Ecto neural progenitor cell (in vitro differentiated cells): ENCODE measurements at regions not wholly inside any gene's neighbourhood (a gene's known extent, or its start where the extent isn't known, plus 50 kb on each side); places are given as distances from the start of the nearest gene placed in this dataset.
"Not testable (repeated sequence)": the region's sequence is repeated elsewhere in the genome, so short reads cannot be mapped to it uniquely, and the experiment has no call there.

ENCODE experiments used
- DNase-seq: peaks from one replicate; pipeline ENCODE4 v3.0.0-alpha.2; 2018; ENCODE audit warnings: low spot score

DNA sequence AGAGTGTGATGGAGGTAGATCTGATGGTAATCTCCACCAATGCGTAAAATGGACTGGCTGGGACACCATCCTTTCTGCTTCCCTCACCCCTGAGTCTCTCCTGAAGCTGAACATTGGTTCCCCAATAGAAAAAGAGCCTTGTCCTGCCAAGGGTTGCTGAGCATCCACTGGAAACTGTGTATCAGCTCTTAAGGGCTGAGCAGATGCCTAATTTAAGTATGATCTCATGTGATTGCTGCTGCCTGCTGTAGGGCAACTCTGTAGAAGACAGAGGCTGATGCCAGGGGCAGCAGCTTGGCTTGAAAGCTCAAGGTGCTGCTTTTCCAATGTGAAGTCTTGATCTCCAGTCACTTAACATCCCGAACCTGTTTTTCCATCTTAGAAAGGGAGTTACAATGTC is 310.3 kb upstream of the CCL2 start:
- no peak for DNase-seq

DNA sequence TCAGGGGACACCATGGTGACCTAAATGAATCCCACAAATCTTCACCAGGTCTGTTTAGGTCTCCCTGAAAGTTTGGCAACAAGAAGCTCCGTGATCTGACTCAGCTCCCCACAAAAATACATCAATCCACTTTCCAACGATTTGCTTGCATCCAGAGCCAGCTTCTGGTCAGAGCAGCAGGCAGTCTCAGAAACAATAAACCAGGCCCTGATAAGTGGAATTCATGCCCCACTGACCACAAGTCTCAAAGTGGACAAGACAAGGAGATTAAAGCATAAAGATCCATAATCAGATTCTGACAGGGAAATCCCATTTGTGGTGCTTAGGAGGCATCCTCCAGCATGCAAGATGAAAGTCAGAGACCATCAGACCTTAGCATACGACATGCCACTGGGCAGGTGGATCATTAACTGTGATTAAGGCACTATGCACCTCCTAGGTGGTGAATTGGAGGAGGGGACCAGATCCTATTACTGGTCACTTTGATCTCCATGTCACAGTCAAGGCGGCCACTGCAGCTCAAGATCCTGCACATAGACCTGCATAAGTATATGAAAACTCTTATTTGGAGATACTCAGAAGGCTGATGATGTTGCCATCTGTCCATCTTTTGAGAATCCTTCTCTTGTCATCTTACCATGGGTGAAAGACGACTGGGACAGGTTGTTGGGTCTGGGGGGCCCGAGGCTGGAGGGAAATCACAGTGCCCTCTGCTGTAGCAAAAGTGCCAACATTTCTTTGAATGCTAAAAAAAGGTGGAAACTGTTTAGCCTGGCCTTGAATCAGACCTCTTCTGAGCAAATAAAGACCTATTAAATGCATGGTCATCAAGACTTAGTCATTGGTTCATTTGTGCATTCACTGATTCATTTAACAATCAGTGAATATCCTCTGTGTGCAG is 309.2 kb upstream of the CCL2 start:
- DNase-seq, result peak; percentile 47

DNA sequence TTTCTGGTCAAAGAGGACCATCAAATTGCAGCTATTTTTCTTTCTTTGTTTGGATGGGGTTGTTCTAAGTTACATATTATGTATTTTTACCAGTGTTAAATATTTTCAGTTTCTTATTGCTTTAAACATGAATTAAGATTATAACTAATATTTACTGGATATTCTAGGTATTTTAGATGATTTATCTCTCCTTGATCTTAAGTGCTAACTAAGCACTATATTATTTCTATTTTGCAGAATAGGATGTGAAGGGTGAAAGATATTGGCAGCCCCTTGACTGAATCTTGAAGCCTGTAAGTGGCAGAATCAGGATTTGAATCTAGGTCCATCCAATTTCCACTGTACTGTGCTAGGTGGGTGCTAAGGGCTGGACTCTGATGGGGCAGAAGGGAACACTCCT is 307.3 kb upstream of the CCL2 start:
- no peak for DNase-seq

DNA sequence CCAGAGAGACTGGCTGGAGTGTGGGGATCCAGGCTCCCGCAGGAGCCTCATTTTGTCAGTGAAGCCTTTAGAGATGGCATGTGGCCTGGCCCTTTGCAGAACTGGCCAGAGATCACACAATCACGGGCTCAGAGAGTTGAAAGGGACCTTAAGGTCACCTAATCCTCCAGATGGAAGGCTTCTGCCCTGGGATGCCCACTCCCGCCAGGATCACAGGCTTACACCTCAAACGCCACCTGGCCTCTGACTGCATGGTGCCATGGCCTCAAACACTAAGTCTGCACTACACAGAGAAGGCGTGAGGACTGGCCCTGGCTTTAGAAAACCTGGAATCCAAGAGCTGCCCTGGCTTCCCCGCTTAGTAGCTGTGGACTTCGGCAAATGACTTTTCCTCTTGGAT is 306.8 kb upstream of the CCL2 start:
- no peak for DNase-seq

DNA sequence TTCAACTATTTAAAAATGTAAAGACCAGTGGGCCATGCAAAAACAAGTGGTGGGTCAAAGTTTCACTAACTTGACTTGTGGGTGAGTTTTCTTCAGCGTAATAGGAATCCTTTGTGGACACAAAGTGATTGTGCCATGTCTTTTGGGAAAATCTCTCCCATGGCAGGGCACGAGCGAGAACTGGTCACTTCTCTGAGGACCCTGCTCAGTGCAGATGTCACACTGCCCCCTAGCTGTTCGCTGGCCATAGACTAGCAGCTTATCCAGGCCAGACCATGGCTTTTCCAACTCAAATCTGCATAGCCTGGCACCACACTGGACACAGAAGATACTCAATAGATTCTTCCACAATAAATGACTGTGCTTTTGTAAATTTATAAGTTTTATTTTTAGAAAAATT is 306.0 kb upstream of the CCL2 start:
- peak; percentile 75 for DNase-seq

DNA sequence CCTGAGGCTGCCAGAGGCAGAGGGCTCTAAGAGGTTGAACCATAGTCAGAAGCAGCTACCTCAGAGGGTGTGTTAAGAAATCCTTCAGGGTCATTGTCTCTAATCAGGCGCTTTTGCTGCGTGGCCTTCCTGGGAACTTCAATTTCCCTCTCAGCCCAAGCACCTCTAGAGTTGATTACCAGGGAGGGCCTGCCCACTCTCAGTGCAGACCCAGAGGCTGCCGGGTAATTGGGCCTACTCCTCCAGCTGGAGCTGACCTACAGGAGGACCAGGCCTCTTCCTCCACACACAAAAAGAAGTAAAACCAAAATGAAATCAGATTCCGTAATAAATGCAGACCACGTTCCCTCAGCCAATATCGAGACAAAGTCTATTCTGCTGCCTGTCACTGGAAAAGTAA is 305.0 kb upstream of the CCL2 start:
- no peak for DNase-seq

DNA sequence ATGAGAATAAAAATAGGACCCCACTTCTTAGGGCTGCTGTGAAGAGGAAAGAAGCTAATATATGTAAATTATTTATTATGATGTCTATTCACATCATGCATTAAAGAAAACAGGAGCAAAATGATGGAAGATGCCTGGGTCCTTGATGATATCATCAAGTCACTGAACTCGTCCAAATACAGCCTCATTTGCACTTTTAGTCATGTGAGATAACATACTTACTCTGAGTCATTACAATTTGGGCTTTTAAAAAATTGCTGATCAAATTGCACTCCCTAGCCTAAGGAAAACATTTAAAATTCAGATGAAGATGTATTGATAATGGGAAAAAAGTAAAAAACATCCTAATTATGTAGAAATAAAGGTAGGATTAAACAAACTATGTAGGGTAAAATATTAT is 302.7 kb upstream of the CCL2 start:
- no peak for DNase-seq

DNA sequence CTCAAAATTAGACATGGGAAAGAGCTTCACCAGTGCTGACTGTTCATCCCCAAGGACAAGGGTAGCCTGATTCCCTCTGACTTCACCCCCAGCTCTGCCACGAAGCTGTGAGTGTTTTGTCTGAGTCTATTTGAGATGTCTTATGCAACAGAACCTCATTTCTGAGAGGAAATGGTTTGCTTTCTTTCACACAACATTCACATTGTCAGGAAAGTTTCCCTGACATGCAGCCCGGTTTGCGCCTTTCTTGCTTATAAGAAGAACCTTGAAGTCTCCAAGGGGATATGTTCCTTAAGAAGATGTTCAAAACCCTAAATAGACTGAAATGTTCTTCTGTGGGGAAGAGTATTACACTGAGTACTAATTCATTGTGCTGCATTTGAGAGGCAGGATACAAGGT is 300.5 kb upstream of the CCL2 start:
- no peak for DNase-seq

DNA sequence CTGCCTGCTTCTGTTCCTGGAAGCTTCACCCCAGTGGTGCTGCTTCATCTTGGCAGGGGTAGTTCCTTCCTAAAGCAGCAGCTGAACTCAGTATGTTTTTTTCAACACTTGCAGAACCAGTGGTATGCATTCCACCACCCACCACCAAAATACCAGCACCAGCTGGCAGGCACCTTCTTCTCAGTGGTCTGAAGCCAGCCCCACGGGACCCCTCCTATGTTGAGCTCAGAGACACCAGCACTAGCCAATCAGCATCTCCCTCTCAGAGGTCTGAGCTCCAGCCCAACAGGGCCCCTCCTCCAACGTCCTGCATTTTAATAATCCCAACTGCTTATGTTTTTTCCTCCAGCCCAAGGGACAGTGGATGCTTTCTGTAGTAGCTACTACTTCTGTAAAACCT is 299.6 kb upstream of the CCL2 start:
- DNase-seq, result no peak

DNA sequence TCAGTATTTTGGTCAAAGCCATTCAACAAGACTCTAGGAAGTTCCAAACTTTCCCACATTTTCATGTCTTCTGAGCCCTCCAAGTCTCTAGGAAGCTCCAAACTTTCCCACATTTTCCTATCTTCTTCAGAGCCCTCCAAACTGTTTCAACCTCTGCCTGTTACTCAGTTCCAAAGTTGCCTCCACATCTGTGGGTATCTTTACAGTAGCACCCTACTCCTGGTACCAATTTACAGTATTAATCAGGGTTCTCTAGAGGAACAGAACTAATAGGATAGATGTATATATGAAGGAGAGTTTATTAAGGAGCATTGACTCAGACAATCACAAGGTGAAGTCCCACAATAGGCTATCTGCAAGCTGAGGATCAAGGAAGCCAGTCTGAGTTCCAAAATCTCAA is 296.0 kb upstream of the CCL2 start:
- not testable (repeated sequence) for DNase-seq

DNA sequence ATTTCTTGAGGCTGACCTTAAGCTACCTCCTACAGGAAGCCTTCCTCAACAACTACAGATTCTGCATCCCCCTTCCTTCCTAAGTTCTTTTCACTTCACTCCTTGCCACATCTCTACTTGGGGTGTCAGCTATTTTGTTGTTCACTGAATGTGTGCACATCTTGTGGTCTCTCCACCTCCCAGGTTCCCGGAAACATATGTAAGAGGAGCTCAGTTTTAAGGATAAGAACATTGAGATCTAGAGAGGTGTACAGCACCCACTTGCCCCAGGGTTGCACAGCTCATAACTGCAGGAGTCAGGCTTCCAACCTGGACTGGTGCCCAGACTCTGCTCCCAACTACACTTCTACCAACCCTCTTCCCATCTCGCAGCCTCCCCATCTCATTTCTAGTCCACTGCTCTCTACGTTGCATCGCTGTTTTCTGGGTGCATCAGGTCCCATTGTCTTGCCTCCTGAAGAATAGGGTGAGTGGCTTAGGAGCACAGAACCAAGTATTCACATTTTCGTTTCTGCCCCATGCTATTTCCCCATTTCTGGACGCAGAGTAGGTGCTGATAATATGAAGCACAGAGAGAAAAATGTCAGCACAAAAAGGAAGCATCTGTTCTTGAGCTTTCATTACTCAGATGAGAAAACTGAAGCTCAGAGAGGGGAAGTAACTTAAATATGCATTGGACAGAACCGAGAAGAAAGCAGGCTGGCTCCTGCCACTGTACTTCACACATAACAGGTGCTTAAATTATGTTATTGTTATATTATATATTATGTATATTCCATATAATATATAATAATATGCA is 292.0 kb upstream of the CCL2 start:
- DNase-seq, result no peak

DNA sequence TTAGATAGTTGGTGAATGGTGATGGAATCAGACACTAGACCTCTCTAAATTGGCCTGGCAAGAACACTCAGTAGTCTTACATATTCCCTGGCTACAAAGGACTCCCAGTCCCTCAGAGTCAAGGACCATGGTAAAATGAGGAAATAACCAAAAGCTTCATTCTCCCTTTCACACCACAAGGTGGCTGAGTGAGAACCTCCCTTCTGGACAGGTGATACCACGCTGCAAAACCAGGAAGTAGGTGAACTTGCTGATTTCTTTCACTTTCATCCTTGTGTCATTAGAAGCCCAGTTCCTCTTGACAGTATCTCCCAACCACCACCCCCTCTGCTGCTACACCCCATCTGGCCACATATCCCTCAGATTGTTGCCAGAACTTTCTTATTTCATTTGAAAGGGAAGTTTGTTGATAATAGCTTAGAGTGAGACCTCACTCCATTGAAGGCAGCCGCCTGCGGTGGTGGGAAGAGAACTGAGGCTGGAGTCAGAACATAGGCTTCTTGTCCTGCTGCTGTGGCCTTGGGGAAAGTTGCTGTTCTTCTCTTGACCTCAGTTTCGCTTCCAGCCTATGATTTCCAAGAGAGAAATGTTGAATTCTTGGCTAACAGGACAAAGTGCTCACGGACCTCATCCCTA is 290.6 kb upstream of the CCL2 start:
- no peak for DNase-seq

DNA sequence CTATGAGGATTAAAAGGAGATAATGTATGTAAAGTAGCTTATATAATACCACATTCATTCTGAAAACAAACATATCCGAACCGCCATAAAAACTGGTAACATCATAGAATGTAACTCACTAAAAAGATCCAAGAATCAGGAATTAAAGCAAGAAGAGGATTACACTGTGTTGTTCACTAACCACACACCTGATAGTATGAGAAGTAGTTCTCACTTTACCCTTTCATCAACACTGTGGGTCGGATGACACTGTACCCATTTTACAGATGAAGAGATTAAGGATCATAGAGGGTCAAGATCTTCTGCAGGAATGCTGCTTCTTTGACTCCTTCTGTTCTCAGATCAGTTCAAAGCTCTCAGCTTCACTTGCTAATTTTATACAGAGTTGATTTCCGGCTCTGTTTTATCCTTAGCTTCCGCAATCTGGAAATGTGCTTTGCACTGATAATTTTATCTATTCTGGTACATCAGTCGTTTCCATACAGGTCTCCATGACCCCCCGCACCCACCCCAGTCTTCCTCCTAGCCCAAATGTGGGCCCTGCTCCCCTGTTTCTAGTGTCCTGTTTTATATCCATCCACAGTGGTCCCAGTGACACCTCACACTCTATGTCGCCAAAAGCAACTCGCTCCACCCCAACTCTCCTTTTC is 288.6 kb upstream of the CCL2 start:
- no peak for DNase-seq

DNA sequence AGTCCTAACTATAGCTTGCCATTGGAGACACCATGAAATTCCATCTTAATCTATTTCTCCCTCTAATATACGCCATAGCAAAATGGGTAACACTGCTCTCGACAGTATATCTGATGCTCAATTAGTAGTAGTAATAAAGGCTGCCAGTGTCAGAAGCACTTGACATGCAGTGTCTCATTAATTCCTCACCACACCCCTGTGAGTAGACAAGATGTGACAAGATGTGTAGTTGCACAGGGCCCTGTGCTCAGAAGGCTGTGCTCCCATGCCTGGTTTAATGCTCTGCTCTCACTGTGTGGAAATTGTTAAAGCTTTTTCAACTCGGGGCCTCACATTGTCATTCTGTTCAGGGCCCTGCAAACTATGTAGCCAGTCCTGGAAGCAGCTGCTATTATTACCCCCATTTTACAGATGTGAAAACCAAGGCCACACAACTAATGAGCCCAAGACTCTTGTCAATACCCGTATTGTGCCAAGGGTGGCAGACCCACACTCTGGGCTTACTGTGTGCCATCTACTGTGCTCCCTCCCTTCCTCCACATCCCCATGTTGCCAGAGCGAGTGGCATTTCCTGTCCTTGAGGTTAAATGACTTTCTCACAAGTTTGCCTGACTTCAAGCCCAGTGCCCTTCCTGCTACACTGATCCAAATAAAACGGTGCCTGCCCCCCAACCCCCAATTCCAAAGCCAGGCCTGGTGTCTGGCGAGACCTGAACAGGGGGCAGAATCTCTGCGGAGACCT is 287.3 kb upstream of the CCL2 start:
- no peak for DNase-seq

DNA sequence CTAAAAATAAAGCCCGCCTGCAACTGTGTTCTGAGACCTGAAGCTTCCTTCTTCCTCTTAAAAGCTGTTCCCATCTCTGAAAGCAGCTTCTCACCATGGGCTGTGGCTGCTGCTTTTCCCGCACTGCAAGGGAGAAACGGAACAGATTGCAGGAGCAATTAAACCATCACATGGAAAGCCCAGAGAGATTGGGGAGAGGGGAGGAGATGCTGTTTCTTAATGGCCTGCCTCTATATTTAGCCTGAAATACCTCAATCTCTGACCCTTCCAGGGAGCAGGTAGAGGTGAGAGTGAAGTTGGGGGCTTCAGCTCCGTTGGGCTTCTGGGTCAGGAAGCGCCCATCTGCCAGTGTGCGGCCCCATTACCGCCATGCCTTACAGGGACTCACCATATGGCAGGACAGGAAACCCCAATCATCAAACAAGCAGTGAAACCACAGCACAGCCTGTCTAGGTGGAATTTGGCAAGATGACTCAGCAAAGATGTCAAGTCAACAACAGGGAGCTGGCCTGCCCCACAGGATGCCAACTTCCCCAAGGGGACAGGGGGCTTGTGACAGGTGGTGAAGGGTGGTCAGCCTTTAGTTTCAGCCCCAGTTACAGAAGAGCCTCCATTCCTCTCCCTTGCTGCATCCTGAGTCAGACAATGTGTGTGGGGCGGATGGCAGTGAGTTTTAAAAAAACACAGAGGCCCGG is 286.6 kb upstream of the CCL2 start:
- DNase-seq, result no peak

DNA sequence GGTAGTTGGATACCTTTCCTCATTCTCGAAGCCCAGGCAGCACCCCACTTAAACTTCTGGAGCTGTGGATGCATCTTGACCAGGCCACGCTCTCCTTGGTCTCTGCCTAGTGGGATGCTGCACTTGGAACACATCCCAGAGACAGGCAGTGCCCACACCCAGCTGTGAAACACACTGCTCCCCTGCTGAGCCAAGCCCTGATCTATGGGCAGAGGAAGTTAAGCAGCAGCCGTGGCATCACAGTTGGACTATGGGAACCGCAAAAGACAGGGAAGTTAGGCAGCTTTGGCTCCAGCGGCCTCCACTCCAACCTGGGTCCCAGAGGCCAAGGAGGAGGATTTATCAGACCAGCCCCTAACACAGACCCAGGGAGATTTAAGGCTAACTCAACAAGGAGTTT is 284.8 kb upstream of the CCL2 start:
- no peak for DNase-seq

DNA sequence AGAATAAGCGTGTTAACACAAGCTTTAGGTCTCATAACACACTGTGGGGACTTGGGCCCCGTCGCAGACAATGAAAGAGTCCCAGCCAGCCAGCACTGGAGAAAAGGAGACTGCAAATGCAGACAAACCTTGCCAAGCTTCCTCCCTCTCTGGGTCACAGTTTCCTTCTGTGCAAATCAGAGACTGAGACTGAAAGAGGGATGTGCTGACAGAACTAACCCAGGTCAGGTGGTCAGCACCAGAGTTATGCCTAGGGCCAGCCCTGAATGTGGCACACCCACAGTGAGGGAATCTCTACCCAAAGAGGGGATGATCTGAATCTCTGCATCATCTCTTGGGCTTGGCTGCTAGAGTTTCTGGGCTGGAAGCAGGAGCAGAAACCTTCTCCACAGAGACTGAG is 282.3 kb upstream of the CCL2 start:
- DNase-seq, result no peak

DNA sequence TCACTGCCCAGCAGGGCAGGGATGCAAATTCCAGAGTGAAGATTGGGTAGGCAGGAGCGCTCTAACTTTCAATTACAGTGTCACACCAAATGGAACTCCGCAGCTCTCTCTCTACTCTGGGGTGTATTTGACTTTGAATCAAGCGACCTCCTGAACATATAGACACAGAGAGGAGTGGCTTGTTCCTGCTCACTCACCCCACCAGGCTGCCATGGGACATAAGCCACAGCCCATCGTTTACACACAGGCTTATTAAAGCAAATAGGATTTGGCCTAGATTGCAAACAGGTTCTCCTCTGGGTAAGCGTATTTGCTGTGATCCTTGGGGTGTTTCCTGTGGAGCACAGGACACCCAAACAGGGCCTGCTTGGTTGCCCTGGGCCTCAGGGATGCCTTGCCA is 281.6 kb upstream of the CCL2 start:
- DNase-seq, result peak; percentile 34

DNA sequence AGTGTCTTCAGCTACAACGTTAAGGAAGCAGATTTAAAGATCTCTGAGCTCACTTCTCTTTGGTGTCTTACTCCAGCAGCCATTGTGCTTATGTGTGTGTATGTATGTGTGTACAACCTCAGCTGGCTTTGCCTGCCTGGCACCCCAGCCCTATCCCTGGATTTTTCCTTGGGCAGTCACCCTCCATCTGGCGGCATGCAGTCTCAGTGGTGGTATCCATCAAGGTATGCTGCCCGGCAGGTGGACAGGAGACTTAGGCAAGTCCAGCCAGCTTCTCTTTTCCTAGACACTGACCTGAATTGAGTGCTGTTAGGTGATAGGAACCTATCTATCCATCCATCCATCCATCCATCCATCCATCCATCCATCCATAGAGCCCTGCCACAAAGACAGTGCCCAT is 280.8 kb upstream of the CCL2 start:
- peak; percentile 35 for DNase-seq

DNA sequence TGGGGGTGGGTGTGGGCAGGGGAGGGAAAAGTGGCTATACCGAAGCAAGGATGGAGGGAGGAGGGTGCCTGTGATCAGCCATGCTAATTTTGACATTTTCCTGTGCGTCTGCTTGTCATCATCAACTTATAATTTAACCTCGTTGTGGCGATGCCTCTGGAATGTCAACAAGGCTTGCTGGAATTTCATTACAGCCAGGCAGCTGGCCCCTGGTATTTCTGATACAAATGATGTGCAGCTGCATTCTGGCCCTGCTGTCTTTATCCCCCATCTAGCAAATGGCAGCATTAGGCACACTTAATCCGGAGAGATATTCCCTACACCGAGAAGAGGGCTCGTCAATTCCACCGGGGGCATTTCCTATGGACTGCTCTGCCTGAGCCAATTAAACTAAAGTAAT is 278.3 kb upstream of the CCL2 start:
- peak; percentile 46 for DNase-seq
